ENCODE measurements at regions not wholly inside any gene's neighbourhood (a gene's known extent, or its start where the extent isn't known, plus 50 kb on each side); places are given as distances from the start of the nearest gene placed in this dataset.
A peak's percentile ranks its signal among the peaks of the same experiment; 100 is the strongest.
"Not testable (repeated sequence)": the region's sequence is repeated elsewhere in the genome, so short reads cannot be mapped to it uniquely, and the experiment has no call there.

GRCh38 chr5:145616739-145617138 lies 218.4 kb downstream of the PRELID2 start:
- not testable (repeated sequence) for DNase-seq; H3K27me3 ChIP-seq (ENCODE audit: control insufficient read depth, insufficient read depth, low read length); H3K27ac ChIP-seq (ENCODE audit: low read length); H3K4me1 ChIP-seq (ENCODE audit: control insufficient read depth, insufficient read depth, low read length); H3K9me3 ChIP-seq (ENCODE audit: control insufficient read depth, low read depth, low read length); H3K4me3 ChIP-seq (ENCODE audit: low read length); H3K36me3 ChIP-seq (ENCODE audit: control insufficient read depth, insufficient read depth, low read length)
- no CpG with 5 or more reads among the region's 7 CpGs for WGBS (ENCODE audit: insufficient coverage, low lambda C conversion rate)

GRCh38 chr5:145598983-145599382 lies 236.2 kb downstream of the PRELID2 start:
- H3K36me3 ChIP-seq (ENCODE audit: control insufficient read depth, insufficient read depth, low read length) = no peaks in the 10 kb centered on the region
- H3K4me1 ChIP-seq (ENCODE audit: control insufficient read depth, insufficient read depth, low read length) = peaks cover 3% of the 10 kb centered on the region
- DNase-seq = peak in 1 of 2 donors; percentile 53
- no peak overlapping the region for H3K27ac ChIP-seq (ENCODE audit: low read length)
- no CpG with 5 or more reads among the region's 2 CpGs for WGBS (ENCODE audit: insufficient coverage, low lambda C conversion rate)
- H3K27me3 ChIP-seq (ENCODE audit: control insufficient read depth, insufficient read depth, low read length) = no peaks in the 10 kb centered on the region
- no peak overlapping the region for H3K4me3 ChIP-seq (ENCODE audit: low read length)
- H3K9me3 ChIP-seq (ENCODE audit: control insufficient read depth, low read depth, low read length) = no peaks in the 10 kb centered on the region

GRCh38 chr5:145598184-145598583 lies 237.0 kb downstream of the PRELID2 start:
- no peak for DNase-seq
- 100% methylated on average over 3 of the region's 5 CpGs for WGBS (ENCODE audit: insufficient coverage, low lambda C conversion rate)
- no peaks in the 10 kb centered on the region for H3K27me3 ChIP-seq (ENCODE audit: control insufficient read depth, insufficient read depth, low read length)

GRCh38 chr5:145591578-145591977 lies 243.6 kb downstream of the PRELID2 start:
- H3K27me3 ChIP-seq (ENCODE audit: control insufficient read depth, insufficient read depth, low read length) = no peaks in the 10 kb centered on the region
- peaks cover 12% of the 10 kb centered on the region for H3K4me1 ChIP-seq (ENCODE audit: control insufficient read depth, insufficient read depth, low read length)
- no peaks in the 10 kb centered on the region for H3K36me3 ChIP-seq (ENCODE audit: control insufficient read depth, insufficient read depth, low read length)
- WGBS (ENCODE audit: insufficient coverage, low lambda C conversion rate) = no CpG with 5 or more reads among the region's 1 CpG
- no peak overlapping the region for H3K27ac ChIP-seq (ENCODE audit: low read length)
- no peaks in the 10 kb centered on the region for H3K9me3 ChIP-seq (ENCODE audit: control insufficient read depth, low read depth, low read length)
- H3K4me3 ChIP-seq (ENCODE audit: low read length) = no peak overlapping the region
- DNase-seq = no peak

More at GRCh38 chr5:145598184-145598583, 237.0 kb downstream of the PRELID2 start:
- Histone ChIP-seq H3K4me3 (ENCODE audit: low read length) (no peak overlapping the region), H3K9me3 (ENCODE audit: control insufficient read depth, low read depth, low read length) (no peaks in the 10 kb centered on the region), H3K4me1 (ENCODE audit: control insufficient read depth, insufficient read depth, low read length) (peaks cover 3% of the 10 kb centered on the region), H3K36me3 (ENCODE audit: control insufficient read depth, insufficient read depth, low read length) (no peaks in the 10 kb centered on the region), H3K27ac (ENCODE audit: low read length) (no peak overlapping the region)

GRCh38 chr5:145589063-145589462 lies 246.1 kb downstream of the PRELID2 start:
- no peaks in the 10 kb centered on the region for H3K9me3 ChIP-seq (ENCODE audit: control insufficient read depth, low read depth, low read length)
- no peak overlapping the region for H3K27ac ChIP-seq (ENCODE audit: low read length)
- no peak overlapping the region for H3K4me3 ChIP-seq (ENCODE audit: low read length)
- H3K36me3 ChIP-seq (ENCODE audit: control insufficient read depth, insufficient read depth, low read length) = no peaks in the 10 kb centered on the region
- WGBS (ENCODE audit: insufficient coverage, low lambda C conversion rate) = 92% methylated on average over 2 of the region's 2 CpGs
- DNase-seq = no peak
- H3K27me3 ChIP-seq (ENCODE audit: control insufficient read depth, insufficient read depth, low read length) = no peaks in the 10 kb centered on the region
- peaks cover 22% of the 10 kb centered on the region for H3K4me1 ChIP-seq (ENCODE audit: control insufficient read depth, insufficient read depth, low read length)

- H3K4me3 ChIP-seq (ENCODE audit: low read length) = no peak overlapping the region
- DNase-seq = no peak
- WGBS (ENCODE audit: insufficient coverage, low lambda C conversion rate) = 33% methylated on average over 1 of the region's 2 CpGs
- H3K4me1 ChIP-seq (ENCODE audit: control insufficient read depth, insufficient read depth, low read length) = peaks cover 22% of the 10 kb centered on the region
- H3K27ac ChIP-seq (ENCODE audit: low read length) = no peak overlapping the region
- H3K9me3 ChIP-seq (ENCODE audit: control insufficient read depth, low read depth, low read length) = no peaks in the 10 kb centered on the region
- no peaks in the 10 kb centered on the region for H3K27me3 ChIP-seq (ENCODE audit: control insufficient read depth, insufficient read depth, low read length)
- H3K36me3 ChIP-seq (ENCODE audit: control insufficient read depth, insufficient read depth, low read length) = no peaks in the 10 kb centered on the region
Observed at GRCh38 chr5:145588558-145588957, 246.6 kb downstream of the PRELID2 start.

- H3K27ac ChIP-seq (ENCODE audit: low read length) = no peak overlapping the region
- 70% methylated on average over 1 of the region's 4 CpGs for WGBS (ENCODE audit: insufficient coverage, low lambda C conversion rate)
- no peaks in the 10 kb centered on the region for H3K36me3 ChIP-seq (ENCODE audit: control insufficient read depth, insufficient read depth, low read length)
Observed at GRCh38 chr5:145588113-145588512, 247.0 kb downstream of the PRELID2 start.

GRCh38 chr5:145587710-145588109 lies 247.4 kb downstream of the PRELID2 start:
- Histone ChIP-seq H3K27ac (ENCODE audit: low read length) (no peak overlapping the region), H3K36me3 (ENCODE audit: control insufficient read depth, insufficient read depth, low read length) (no peaks in the 10 kb centered on the region), H3K4me1 (ENCODE audit: control insufficient read depth, insufficient read depth, low read length) (peaks cover 22% of the 10 kb centered on the region), H3K9me3 (ENCODE audit: control insufficient read depth, low read depth, low read length) (no peaks in the 10 kb centered on the region), H3K4me3 (ENCODE audit: low read length) (no peak overlapping the region), H3K27me3 (ENCODE audit: control insufficient read depth, insufficient read depth, low read length) (no peaks in the 10 kb centered on the region)
- DNase-seq = peak in 1 of 2 donors; percentile 40
- 71% methylated on average over 1 of the region's 1 CpG for WGBS (ENCODE audit: insufficient coverage, low lambda C conversion rate)

More at GRCh38 chr5:145588113-145588512, 247.0 kb downstream of the PRELID2 start:
- H3K4me1 ChIP-seq (ENCODE audit: control insufficient read depth, insufficient read depth, low read length) = peaks cover 22% of the 10 kb centered on the region
- no peak overlapping the region for H3K4me3 ChIP-seq (ENCODE audit: low read length)
- DNase-seq = no peak
- H3K27me3 ChIP-seq (ENCODE audit: control insufficient read depth, insufficient read depth, low read length) = no peaks in the 10 kb centered on the region
- no peaks in the 10 kb centered on the region for H3K9me3 ChIP-seq (ENCODE audit: control insufficient read depth, low read depth, low read length)

- peaks cover 22% of the 10 kb centered on the region for H3K4me1 ChIP-seq (ENCODE audit: control insufficient read depth, insufficient read depth, low read length)
- no peak overlapping the region for H3K4me3 ChIP-seq (ENCODE audit: low read length)
- H3K36me3 ChIP-seq (ENCODE audit: control insufficient read depth, insufficient read depth, low read length) = no peaks in the 10 kb centered on the region
- peak overlapping the region; percentile 17 for H3K27ac ChIP-seq (ENCODE audit: low read length)
- no peak for DNase-seq
- H3K27me3 ChIP-seq (ENCODE audit: control insufficient read depth, insufficient read depth, low read length) = no peaks in the 10 kb centered on the region
- no peaks in the 10 kb centered on the region for H3K9me3 ChIP-seq (ENCODE audit: control insufficient read depth, low read depth, low read length)
- no CpG with 5 or more reads among the region's 6 CpGs for WGBS (ENCODE audit: insufficient coverage, low lambda C conversion rate)
Observed at GRCh38 chr5:145587308-145587672, 247.9 kb downstream of the PRELID2 start.

- H3K27me3 ChIP-seq (ENCODE audit: control insufficient read depth, insufficient read depth, low read length) = no peaks in the 10 kb centered on the region
- H3K27ac ChIP-seq (ENCODE audit: low read length) = peak overlapping the region; percentile 17
- H3K4me1 ChIP-seq (ENCODE audit: control insufficient read depth, insufficient read depth, low read length) = peaks cover 22% of the 10 kb centered on the region
- H3K36me3 ChIP-seq (ENCODE audit: control insufficient read depth, insufficient read depth, low read length) = no peaks in the 10 kb centered on the region
- H3K9me3 ChIP-seq (ENCODE audit: control insufficient read depth, low read depth, low read length) = no peaks in the 10 kb centered on the region
- DNase-seq = peak; percentile 65 to 90
- WGBS (ENCODE audit: insufficient coverage, low lambda C conversion rate) = 40% methylated on average over 1 of the region's 5 CpGs
- H3K4me3 ChIP-seq (ENCODE audit: low read length) = no peak overlapping the region
Observed at GRCh38 chr5:145586661-145587307, 248.4 kb downstream of the PRELID2 start.
